Uterus (tissue), 3 donors: ENCODE measurements at regions not wholly inside any gene's neighbourhood (a gene's known extent, or its start where the extent isn't known, plus 50 kb on each side); places are given as distances from the start of the nearest gene placed in this dataset.

ENCODE experiments used
- DNase-seq, 2 donors: peaks; one replicate each; pipeline ENCODE4 v3.0.0-alpha.2; 2019 to 2020
- H3K27ac ChIP-seq, 2 donors: fragments of 200-600 bp; sonication (generic); 1 replicate in 1 of 2; 2 replicates in 1 of 2; pipeline ENCODE4 v1.5.1; 2016 to 2018
- H3K27me3 ChIP-seq, 2 donors: fragments of 200-600 bp; sonication (generic); one replicate each; pipeline ENCODE4 v1.5.1; 2018 to 2019; ENCODE audit warnings: control low read depth in 1 of 2
- H3K36me3 ChIP-seq, 2 donors: fragments of 200-600 bp; sonication (generic); one replicate each; pipeline ENCODE4 v1.5.1; 2019; ENCODE audit warnings: control low read depth in 1 of 2
- H3K4me1 ChIP-seq, 2 donors: fragments of 200-600 bp; sonication (generic); one replicate each; pipeline ENCODE4 v1.5.1; 2018 to 2019; ENCODE audit warnings: control low read depth in 1 of 2
- H3K4me3 ChIP-seq, 2 donors: fragments of 200-600 bp; sonication (generic); 1 replicate in 1 of 2; 2 replicates in 1 of 2; pipeline ENCODE4 v1.5.1; 2018 to 2019; ENCODE audit warnings: mild to moderate bottlenecking in 1 of 2
- H3K9me3 ChIP-seq, 2 donors: fragments of 200-600 bp; sonication (generic); one replicate each; pipeline ENCODE4 v1.5.1; 2019; ENCODE audit warnings: control low read depth in 1 of 2
- POLR2A ChIP-seq, 2 donors: fragments of 450-650 bp; IDR thresholded peaks; one replicate each; pipeline ENCODE4 v1.6.1; 2016; ENCODE audit warnings: antibody characterized with exemption in 2 of 2, mild to moderate bottlenecking in 1 of 2, moderate library complexity in 1 of 2
- intact Hi-C: fragments of 100-400 bp; cut with DNase I; formaldehyde crosslinking; loops from one replicate; pipeline ENCODE4 v1.15.1; 2023; ENCODE audit warnings: low total_unique reads
- TF ChIP-seq, protein P1 (sequence below), 4 experiments: fragments of 200-600 bp in 2 of 4; fragments of 450-650 bp in 2 of 4; sonication (generic) in 2 of 4; IDR thresholded peaks; one replicate each; pipeline ENCODE4 v1.5.1; 2016 to 2019; ENCODE audit warnings: antibody characterized with exemption in 4 of 4, mild to moderate bottlenecking in 2 of 4, moderate library complexity in 1 of 4
- donor health status: DM: yes; HTN: yes; CAD: no.

DNA sequence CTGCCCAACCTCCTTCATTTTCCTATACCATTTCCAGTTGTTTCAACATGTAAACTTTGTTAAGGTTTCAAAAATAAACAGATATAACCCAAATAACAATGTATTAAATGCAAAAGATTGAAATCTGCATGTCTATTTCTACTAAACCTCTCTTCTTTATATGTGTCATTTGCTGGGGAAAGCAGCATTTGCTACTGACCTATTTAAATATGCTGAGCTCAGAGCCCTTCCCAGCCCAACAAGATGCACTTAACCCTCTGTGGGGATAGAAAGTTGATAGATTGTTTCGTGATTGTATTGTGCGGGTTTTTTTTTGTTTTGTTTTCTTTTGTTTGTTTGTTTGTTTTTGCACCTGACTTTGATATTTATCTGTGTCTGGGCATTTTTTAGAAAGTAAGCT lies 139.5 kb downstream of the UCHL1 start:
- H3K4me3 ChIP-seq, result no peak overlapping the region
- no peak overlapping the region for H3K27ac ChIP-seq
- H3K9me3 ChIP-seq, result no peaks in the 10 kb centered on the region
- DNase-seq, result no peak
- no peaks in the 10 kb centered on the region for H3K36me3 ChIP-seq
- no peaks in the 10 kb centered on the region for H3K4me1 ChIP-seq
- intact Hi-C loops, result no loop called here
- TF ChIP-seq POLR2A (IDR thresholded peaks at IDR 0.05), result no peak
- TF ChIP-seq, protein P1, sequence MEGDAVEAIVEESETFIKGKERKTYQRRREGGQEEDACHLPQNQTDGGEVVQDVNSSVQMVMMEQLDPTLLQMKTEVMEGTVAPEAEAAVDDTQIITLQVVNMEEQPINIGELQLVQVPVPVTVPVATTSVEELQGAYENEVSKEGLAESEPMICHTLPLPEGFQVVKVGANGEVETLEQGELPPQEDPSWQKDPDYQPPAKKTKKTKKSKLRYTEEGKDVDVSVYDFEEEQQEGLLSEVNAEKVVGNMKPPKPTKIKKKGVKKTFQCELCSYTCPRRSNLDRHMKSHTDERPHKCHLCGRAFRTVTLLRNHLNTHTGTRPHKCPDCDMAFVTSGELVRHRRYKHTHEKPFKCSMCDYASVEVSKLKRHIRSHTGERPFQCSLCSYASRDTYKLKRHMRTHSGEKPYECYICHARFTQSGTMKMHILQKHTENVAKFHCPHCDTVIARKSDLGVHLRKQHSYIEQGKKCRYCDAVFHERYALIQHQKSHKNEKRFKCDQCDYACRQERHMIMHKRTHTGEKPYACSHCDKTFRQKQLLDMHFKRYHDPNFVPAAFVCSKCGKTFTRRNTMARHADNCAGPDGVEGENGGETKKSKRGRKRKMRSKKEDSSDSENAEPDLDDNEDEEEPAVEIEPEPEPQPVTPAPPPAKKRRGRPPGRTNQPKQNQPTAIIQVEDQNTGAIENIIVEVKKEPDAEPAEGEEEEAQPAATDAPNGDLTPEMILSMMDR (IDR thresholded peaks at IDR 0.05), result no peak
- H3K27me3 ChIP-seq, result no peaks in the 10 kb centered on the region

- Histone ChIP-seq H3K27ac (no peak overlapping the region), H3K9me3 (no peaks in the 10 kb centered on the region), H3K4me1 (no peaks in the 10 kb centered on the region), H3K27me3 (no peaks in the 10 kb centered on the region), H3K4me3 (no peak overlapping the region), H3K36me3 (no peaks in the 10 kb centered on the region)
- DNase-seq, result no peak
- intact Hi-C loops, result no loop called here
- no peak for TF ChIP-seq POLR2A (IDR thresholded peaks at IDR 0.05)
- TF ChIP-seq, protein P1 (IDR thresholded peaks at IDR 0.05), result no peak
Observed at GRCh38 chr4:41396869-41397268, 140.1 kb downstream of the UCHL1 start.

DNA sequence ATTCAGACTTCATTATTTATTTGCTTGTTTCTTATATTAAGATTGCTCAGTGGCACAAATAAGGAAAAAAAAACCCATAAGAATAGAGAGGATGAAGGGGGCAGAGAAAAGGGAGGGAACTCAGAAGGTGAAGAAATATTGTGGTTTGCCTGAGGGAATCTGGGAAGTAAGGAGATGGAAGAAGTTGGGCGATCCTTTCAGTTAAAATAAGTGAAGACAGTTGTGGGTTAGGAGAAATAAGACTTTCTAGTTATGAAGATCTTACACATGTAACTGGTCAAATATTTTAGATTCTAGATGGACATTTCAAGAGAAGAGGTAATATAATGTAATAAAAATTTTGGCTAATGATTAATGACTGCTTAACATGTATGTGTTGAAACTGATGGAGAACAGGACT lies 138.7 kb upstream of the LIMCH1 start:
- H3K27ac ChIP-seq, result no peak overlapping the region
- H3K9me3 ChIP-seq, result no peaks in the 10 kb centered on the region
- intact Hi-C loops, result no loop called here

DNA sequence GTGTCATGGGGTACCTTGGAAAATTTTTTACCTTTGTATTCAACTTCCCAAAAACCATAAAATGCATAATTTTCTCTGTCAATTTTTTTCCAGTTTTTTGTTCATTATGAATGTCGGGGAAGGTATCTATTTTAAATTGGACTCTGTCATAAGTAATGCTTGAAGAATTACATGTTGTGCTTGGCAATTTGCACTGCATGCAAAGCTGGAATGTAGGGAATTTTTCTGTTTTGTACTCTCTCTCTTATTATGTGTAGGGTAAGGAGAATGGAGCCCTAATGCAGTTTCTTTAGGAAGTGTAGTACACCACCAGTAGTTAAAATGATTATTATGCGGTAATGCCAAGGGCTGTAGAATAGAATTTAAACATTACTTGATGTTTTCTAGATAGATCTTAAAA lies 137.7 kb upstream of the LIMCH1 start:
- H3K4me1 ChIP-seq, result no peaks in the 10 kb centered on the region
- H3K4me3 ChIP-seq, result no peak overlapping the region
- H3K27me3 ChIP-seq, result no peaks in the 10 kb centered on the region
- H3K36me3 ChIP-seq, result no peaks in the 10 kb centered on the region
- intact Hi-C loops, result no loop called here
- no peaks in the 10 kb centered on the region for H3K9me3 ChIP-seq
- H3K27ac ChIP-seq, result no peak overlapping the region
- TF ChIP-seq POLR2A (IDR thresholded peaks at IDR 0.05), result no peak
- TF ChIP-seq, protein P1 (IDR thresholded peaks at IDR 0.05), result no peak
- DNase-seq, result no peak

More for the DNA sequence above, 138.7 kb upstream of the LIMCH1 start:
- TF ChIP-seq, protein P1 (IDR thresholded peaks at IDR 0.05), result no peak
- no peak for TF ChIP-seq POLR2A (IDR thresholded peaks at IDR 0.05)
- DNase-seq, result no peak
- Histone ChIP-seq H3K4me3 (no peak overlapping the region), H3K4me1 (no peaks in the 10 kb centered on the region), H3K36me3 (no peaks in the 10 kb centered on the region), H3K27me3 (no peaks in the 10 kb centered on the region)

- Histone ChIP-seq H3K9me3 (no peaks in the 10 kb centered on the region), H3K27ac (no peak overlapping the region), H3K36me3 (no peaks in the 10 kb centered on the region), H3K27me3 (no peaks in the 10 kb centered on the region), H3K4me1 (no peaks in the 10 kb centered on the region), H3K4me3 (no peak overlapping the region)
- intact Hi-C loops, result no loop called here
- TF ChIP-seq POLR2A (IDR thresholded peaks at IDR 0.05), result no peak
- TF ChIP-seq, protein P1 (IDR thresholded peaks at IDR 0.05), result no peak
- no peak for DNase-seq
Observed at GRCh38 chr4:41405464-41406112, 132.4 kb upstream of the LIMCH1 start.
